ENCODE measurements at regions not wholly inside any gene's neighbourhood (a gene's known extent, or its start where the extent isn't known, plus 50 kb on each side); places are given as distances from the start of the nearest gene placed in this dataset.

GRCh38 chrX:125850693-125851092, 315.4 kb downstream of the DCAF12L2 start:
- no peaks in the 10 kb centered on the region for H4K20me1 ChIP-seq (ENCODE audit: control insufficient read depth, extremely low read depth, insufficient read depth, low read length)
- DNase-seq (ENCODE audit: low read depth in 2 of 2), result no peak
- no peaks in the 10 kb centered on the region for H3K79me2 ChIP-seq (ENCODE audit: control insufficient read depth, insufficient read depth, low read length)
- H3K4me2 ChIP-seq (ENCODE audit: extremely low read depth, insufficient read depth, low read length), result no peak overlapping the region
- H3K9ac ChIP-seq (ENCODE audit: insufficient read depth, low read length), result no peak overlapping the region
- TF ChIP-seq CTCF (conservative IDR thresholded peaks at IDR 0.05 in 1 of 2, IDR thresholded peaks at IDR 0.05 in 1 of 2; ENCODE audit: low read depth in 1 of 2, low read length in 2 of 2) (no peak), EZH2 (IDR thresholded peaks at IDR 0.05; ENCODE audit: low read length, missing control alignments) (no peak)
- no peaks in the 10 kb centered on the region for H3K4me1 ChIP-seq (ENCODE audit: control insufficient read depth, extremely low read depth, insufficient read depth, low read length)
- no peaks in the 10 kb centered on the region for H3K9me3 ChIP-seq (ENCODE audit: control insufficient read depth, insufficient read depth, low read depth, low read length)
- no peak overlapping the region for H2AFZ ChIP-seq (ENCODE audit: low read length)
- H3K4me3 ChIP-seq (replicated peaks in 1 of 4; ENCODE audit: control extremely low read depth in 1 of 4, insufficient read depth in 1 of 4, low read depth in 3 of 4, low read length in 4 of 4), result no peak overlapping the region
- no peak overlapping the region for H3K27ac ChIP-seq (ENCODE audit: insufficient read depth, low read length)
- H3K27me3 ChIP-seq (ENCODE audit: control insufficient read depth, insufficient read depth, low read length), result no peaks in the 10 kb centered on the region
- no peaks in the 10 kb centered on the region for H3K36me3 ChIP-seq (ENCODE audit: control insufficient read depth, insufficient read depth, low read length)

- Histone ChIP-seq H3K9me3 (ENCODE audit: control insufficient read depth, insufficient read depth, low read depth, low read length) (no peaks in the 10 kb centered on the region), H3K27me3 (ENCODE audit: control insufficient read depth, insufficient read depth, low read length) (no peaks in the 10 kb centered on the region), H2AFZ (ENCODE audit: low read length) (no peak overlapping the region), H3K79me2 (ENCODE audit: control insufficient read depth, insufficient read depth, low read length) (no peaks in the 10 kb centered on the region), H3K36me3 (ENCODE audit: control insufficient read depth, insufficient read depth, low read length) (no peaks in the 10 kb centered on the region), H3K9ac (ENCODE audit: insufficient read depth, low read length) (no peak overlapping the region), H3K4me1 (ENCODE audit: control insufficient read depth, extremely low read depth, insufficient read depth, low read length) (no peaks in the 10 kb centered on the region), H3K27ac (ENCODE audit: insufficient read depth, low read length) (no peak overlapping the region), H3K4me3 (replicated peaks in 1 of 4; ENCODE audit: control extremely low read depth in 1 of 4, insufficient read depth in 1 of 4, low read depth in 3 of 4, low read length in 4 of 4) (no peak overlapping the region), H4K20me1 (ENCODE audit: control insufficient read depth, extremely low read depth, insufficient read depth, low read length) (no peaks in the 10 kb centered on the region), H3K4me2 (ENCODE audit: extremely low read depth, insufficient read depth, low read length) (no peak overlapping the region)
- DNase-seq (ENCODE audit: low read depth in 2 of 2), result no peak
- TF ChIP-seq CTCF (conservative IDR thresholded peaks at IDR 0.05 in 1 of 2, IDR thresholded peaks at IDR 0.05 in 1 of 2; ENCODE audit: low read depth in 1 of 2, low read length in 2 of 2) (no peak), EZH2 (IDR thresholded peaks at IDR 0.05; ENCODE audit: low read length, missing control alignments) (no peak)
Observed at GRCh38 chrX:125883169-125883568, 282.9 kb downstream of the DCAF12L2 start.

- no peaks in the 10 kb centered on the region for H3K4me1 ChIP-seq (ENCODE audit: control insufficient read depth, extremely low read depth, insufficient read depth, low read length)
- no peak overlapping the region for H3K4me2 ChIP-seq (ENCODE audit: extremely low read depth, insufficient read depth, low read length)
- H4K20me1 ChIP-seq (ENCODE audit: control insufficient read depth, extremely low read depth, insufficient read depth, low read length), result no peaks in the 10 kb centered on the region
- no peak overlapping the region for H2AFZ ChIP-seq (ENCODE audit: low read length)
- H3K79me2 ChIP-seq (ENCODE audit: control insufficient read depth, insufficient read depth, low read length), result no peaks in the 10 kb centered on the region
- no peak overlapping the region for H3K4me3 ChIP-seq (replicated peaks in 1 of 4; ENCODE audit: control extremely low read depth in 1 of 4, insufficient read depth in 1 of 4, low read depth in 3 of 4, low read length in 4 of 4)
- TF ChIP-seq CTCF (conservative IDR thresholded peaks at IDR 0.05 in 1 of 2, IDR thresholded peaks at IDR 0.05 in 1 of 2; ENCODE audit: low read depth in 1 of 2, low read length in 2 of 2), result no peak
- TF ChIP-seq EZH2 (IDR thresholded peaks at IDR 0.05; ENCODE audit: low read length, missing control alignments), result no peak
- H3K9ac ChIP-seq (ENCODE audit: insufficient read depth, low read length), result no peak overlapping the region
- no peaks in the 10 kb centered on the region for H3K36me3 ChIP-seq (ENCODE audit: control insufficient read depth, insufficient read depth, low read length)
- no peak overlapping the region for H3K27ac ChIP-seq (ENCODE audit: insufficient read depth, low read length)
- no peaks in the 10 kb centered on the region for H3K27me3 ChIP-seq (ENCODE audit: control insufficient read depth, insufficient read depth, low read length)
- no peaks in the 10 kb centered on the region for H3K9me3 ChIP-seq (ENCODE audit: control insufficient read depth, insufficient read depth, low read depth, low read length)
- DNase-seq (ENCODE audit: low read depth in 2 of 2), result no peak
Observed at GRCh38 chrX:125894947-125895346, 271.1 kb downstream of the DCAF12L2 start.

Measured in fibroblast of lung (primary cell).